IMR-90 (cell line): ENCODE measurements at regions not wholly inside any gene's neighbourhood (a gene's known extent, or its start where the extent isn't known, plus 50 kb on each side); places are given as distances from the start of the nearest gene placed in this dataset.

Source experiments
- BHLHE40 ChIP-seq: fragments of 150-350 bp; IDR thresholded peaks from 2 replicates; pipeline ENCODE4 v1.6.1; 2016; ENCODE audit warnings: mild to moderate bottlenecking, low read depth, low read length
- CTCF ChIP-seq: conservative IDR thresholded peaks from 2 replicates; pipeline ENCODE4 v1.5.1; 2012; ENCODE audit warnings: mild to moderate bottlenecking, low read depth, low read length, improper control_type of control experiment
- ELK1 ChIP-seq: fragments of 150-350 bp; IDR thresholded peaks from 2 replicates; pipeline ENCODE4 v1.6.1; 2016; ENCODE audit warnings: low read depth, mild to moderate bottlenecking, low read length, moderate library complexity, borderline replicate concordance
- MAZ ChIP-seq: IDR thresholded peaks from 2 replicates; pipeline ENCODE4 v1.6.1; 2012; ENCODE audit warnings: low read depth, mild to moderate bottlenecking, low read length, improper control_type of control experiment, moderate library complexity, borderline replicate concordance
- MXI1 ChIP-seq: IDR thresholded peaks from 2 replicates; pipeline ENCODE4 v1.6.1; 2012; ENCODE audit warnings: low read depth, mild to moderate bottlenecking, low read length, moderate library complexity, borderline replicate concordance
- POLR2A ChIP-seq: IDR thresholded peaks from 2 replicates; pipeline ENCODE4 v1.6.1; 2012; ENCODE audit warnings: mild to moderate bottlenecking, low read depth, low read length
- RAD21 ChIP-seq: IDR thresholded peaks from 2 replicates; pipeline ENCODE4 v1.6.1; 2012; ENCODE audit warnings: low read length, improper control_type of control experiment
- SMC3 ChIP-seq: fragments of 150-350 bp; IDR thresholded peaks from 2 replicates; pipeline ENCODE4 v1.6.1; 2016; ENCODE audit warnings: low read depth, mild to moderate bottlenecking, antibody characterized with exemption, low read length, moderate library complexity

GRCh38 chr4:14862891-14863290 lies 139.4 kb upstream of the CPEB2 start:
- TF ChIP-seq CTCF: no peak
- no peak for TF ChIP-seq POLR2A
- TF ChIP-seq RAD21: no peak
- no peak for TF ChIP-seq ELK1
- no peak for TF ChIP-seq MXI1
- no peak for TF ChIP-seq SMC3
- no peak for TF ChIP-seq MAZ
- TF ChIP-seq BHLHE40: no peak
